ENCODE measurements at regions not wholly inside any gene's neighbourhood (a gene's known extent, or its start where the extent isn't known, plus 50 kb on each side); places are given as distances from the start of the nearest gene placed in this dataset.

DNA sequence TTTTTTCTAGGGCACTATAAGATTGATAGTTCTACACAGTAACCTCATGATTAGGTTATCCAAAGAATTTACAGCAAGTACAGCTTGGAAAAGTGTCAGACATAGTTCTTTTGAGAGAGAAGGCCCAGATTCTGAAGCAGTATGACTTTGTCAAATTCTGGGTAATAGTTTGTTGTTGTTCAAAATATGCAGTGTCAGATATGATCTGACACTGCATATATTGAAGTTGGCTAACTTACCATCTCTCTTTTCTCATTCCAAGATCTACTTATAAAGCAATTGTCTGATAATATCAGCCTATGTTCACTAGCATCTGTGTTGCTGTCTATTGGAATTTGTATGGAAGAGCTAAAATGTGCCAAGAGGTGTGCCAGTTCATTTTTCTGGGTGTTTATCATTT, 160.1 kb downstream of the CTH start:
- Histone ChIP-seq H3K9me3 (ENCODE audit: control extremely low read depth in 1 of 3, control insufficient read depth in 2 of 3, insufficient read depth in 1 of 3, low read length in 2 of 3) (no peaks in the 10 kb centered on the region), H3K79me2 (ENCODE audit: control insufficient read depth, insufficient read depth, low read length) (no peaks in the 10 kb centered on the region), H3K4me1 (ENCODE audit: control insufficient read depth in 2 of 2, insufficient read depth in 2 of 2, low read length in 2 of 2) (no peaks in the 10 kb centered on the region), H4K20me1 (ENCODE audit: control insufficient read depth, insufficient read depth, low read length, poor library complexity, severe bottlenecking) (no peaks in the 10 kb centered on the region), H3K4me3 (ENCODE audit: control extremely low read depth in 1 of 5, extremely low read depth in 1 of 5, insufficient read depth in 1 of 5, low read depth in 2 of 5, low read length in 4 of 5) (no peak overlapping the region), H3K27ac (ENCODE audit: low read length in 2 of 2) (no peak overlapping the region), H3K36me3 (replicated peaks in 1 of 2; ENCODE audit: control extremely low read depth in 1 of 2, control insufficient read depth in 1 of 2, extremely low read depth in 1 of 2, insufficient read depth in 2 of 2, low read length in 1 of 2) (no peaks in the 10 kb centered on the region), H3K4me2 (replicated peaks; ENCODE audit: low read depth, low read length, poor library complexity, severe bottlenecking) (no peak overlapping the region), H3K9ac (ENCODE audit: low read length) (no peak overlapping the region), H2AFZ (ENCODE audit: insufficient read depth, low read depth, low read length, poor library complexity, severe bottlenecking) (no peak overlapping the region), H3K27me3 (replicated peaks in 1 of 4; ENCODE audit: control extremely low read depth in 1 of 4, control insufficient read depth in 3 of 4, insufficient read depth in 4 of 4, low read length in 3 of 4) (no peaks in the 10 kb centered on the region)
- ChIA-PET POLR2A (no interaction called here), CTCF (no interaction called here)
- DNase-seq (no peak), ATAC-seq (ENCODE audit: low read depth) (no peak)
- Mint-ChIP-seq H3K27me3 (no peaks in the 10 kb centered on the region), H3K9me3 (ENCODE audit: insufficient read depth) (no peaks in the 10 kb centered on the region), H3K4me1 (no peaks in the 10 kb centered on the region), H3K27ac (no peak overlapping the region), H3K4me3 (no peak overlapping the region)
- intact Hi-C loops (cut with micrococcal nuclease): no loop called here
- TF ChIP-seq EZH2 (IDR thresholded peaks at IDR 0.05; ENCODE audit: borderline replicate concordance, insufficient read depth, low read depth, low read length, poor library complexity, severe bottlenecking): no peak
- TF ChIP-seq, protein P1, sequence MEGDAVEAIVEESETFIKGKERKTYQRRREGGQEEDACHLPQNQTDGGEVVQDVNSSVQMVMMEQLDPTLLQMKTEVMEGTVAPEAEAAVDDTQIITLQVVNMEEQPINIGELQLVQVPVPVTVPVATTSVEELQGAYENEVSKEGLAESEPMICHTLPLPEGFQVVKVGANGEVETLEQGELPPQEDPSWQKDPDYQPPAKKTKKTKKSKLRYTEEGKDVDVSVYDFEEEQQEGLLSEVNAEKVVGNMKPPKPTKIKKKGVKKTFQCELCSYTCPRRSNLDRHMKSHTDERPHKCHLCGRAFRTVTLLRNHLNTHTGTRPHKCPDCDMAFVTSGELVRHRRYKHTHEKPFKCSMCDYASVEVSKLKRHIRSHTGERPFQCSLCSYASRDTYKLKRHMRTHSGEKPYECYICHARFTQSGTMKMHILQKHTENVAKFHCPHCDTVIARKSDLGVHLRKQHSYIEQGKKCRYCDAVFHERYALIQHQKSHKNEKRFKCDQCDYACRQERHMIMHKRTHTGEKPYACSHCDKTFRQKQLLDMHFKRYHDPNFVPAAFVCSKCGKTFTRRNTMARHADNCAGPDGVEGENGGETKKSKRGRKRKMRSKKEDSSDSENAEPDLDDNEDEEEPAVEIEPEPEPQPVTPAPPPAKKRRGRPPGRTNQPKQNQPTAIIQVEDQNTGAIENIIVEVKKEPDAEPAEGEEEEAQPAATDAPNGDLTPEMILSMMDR (IDR thresholded peaks at IDR 0.05): no peak

DNA sequence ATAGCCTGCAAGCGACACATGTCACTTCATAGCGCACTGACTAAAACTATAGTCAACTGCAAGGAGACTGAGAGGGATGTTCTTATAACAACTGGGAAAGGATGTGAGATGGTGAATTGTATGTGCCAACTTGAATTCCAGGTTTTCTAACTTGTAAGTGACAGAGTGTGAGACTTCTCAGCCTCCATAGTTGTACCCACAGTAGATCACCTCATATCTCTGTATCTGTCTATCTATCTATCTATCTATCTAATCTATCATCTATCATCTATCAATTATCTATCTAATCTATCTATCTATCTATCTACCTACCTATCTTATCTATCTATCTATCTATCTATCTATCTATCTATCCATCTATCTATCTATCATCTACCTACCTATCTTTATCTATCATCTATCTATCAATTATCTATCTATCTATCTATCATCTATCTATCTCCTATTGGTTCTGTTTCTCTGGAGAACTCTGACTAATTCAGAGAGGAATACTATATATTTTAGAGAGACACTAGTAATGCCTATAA, 162.3 kb downstream of the CTH start:
- no peaks in the 10 kb centered on the region for H3K27me3 Mint-ChIP-seq
- H3K9me3 Mint-ChIP-seq (ENCODE audit: insufficient read depth): no peaks in the 10 kb centered on the region

More for the DNA sequence above, 162.3 kb downstream of the CTH start:
- Mint-ChIP-seq H3K4me1 (no peaks in the 10 kb centered on the region), H3K27ac (no peak overlapping the region), H3K4me3 (no peak overlapping the region)
- CTCF ChIA-PET: no interaction called here
- Histone ChIP-seq H3K9me3 (ENCODE audit: control extremely low read depth in 1 of 3, control insufficient read depth in 2 of 3, insufficient read depth in 1 of 3, low read length in 2 of 3) (no peaks in the 10 kb centered on the region), H3K36me3 (replicated peaks in 1 of 2; ENCODE audit: control extremely low read depth in 1 of 2, control insufficient read depth in 1 of 2, extremely low read depth in 1 of 2, insufficient read depth in 2 of 2, low read length in 1 of 2) (no peaks in the 10 kb centered on the region), H3K4me3 (ENCODE audit: control extremely low read depth in 1 of 5, extremely low read depth in 1 of 5, insufficient read depth in 1 of 5, low read depth in 2 of 5, low read length in 4 of 5) (no peak overlapping the region), H3K27me3 (replicated peaks in 1 of 4; ENCODE audit: control extremely low read depth in 1 of 4, control insufficient read depth in 3 of 4, insufficient read depth in 4 of 4, low read length in 3 of 4) (no peaks in the 10 kb centered on the region), H3K79me2 (ENCODE audit: control insufficient read depth, insufficient read depth, low read length) (no peaks in the 10 kb centered on the region), H2AFZ (ENCODE audit: insufficient read depth, low read depth, low read length, poor library complexity, severe bottlenecking) (no peak overlapping the region), H4K20me1 (ENCODE audit: control insufficient read depth, insufficient read depth, low read length, poor library complexity, severe bottlenecking) (no peaks in the 10 kb centered on the region), H3K4me1 (ENCODE audit: control insufficient read depth in 2 of 2, insufficient read depth in 2 of 2, low read length in 2 of 2) (no peaks in the 10 kb centered on the region), H3K9ac (ENCODE audit: low read length) (no peak overlapping the region), H3K27ac (ENCODE audit: low read length in 2 of 2) (no peak overlapping the region), H3K4me2 (replicated peaks; ENCODE audit: low read depth, low read length, poor library complexity, severe bottlenecking) (no peak overlapping the region)
- POLR2A ChIA-PET: no interaction called here
- no CpG with 5 or more reads among the region's 2 CpGs for WGBS (ENCODE audit: insufficient coverage)
- intact Hi-C loops (cut with micrococcal nuclease): no loop called here
- DNase-seq (no peak), ATAC-seq (ENCODE audit: low read depth) (no peak)
- TF ChIP-seq, protein P1 (IDR thresholded peaks at IDR 0.05): no peak
- no peak for TF ChIP-seq EZH2 (IDR thresholded peaks at IDR 0.05; ENCODE audit: borderline replicate concordance, insufficient read depth, low read depth, low read length, poor library complexity, severe bottlenecking)
